H1 (cell line): ENCODE measurements at regions not wholly inside any gene's neighbourhood (a gene's known extent, or its start where the extent isn't known, plus 50 kb on each side); places are given as distances from the start of the nearest gene placed in this dataset.
"Not testable (repeated sequence)": the region's sequence is repeated elsewhere in the genome, so short reads cannot be mapped to it uniquely, and the experiment has no call there.

ENCODE experiments used
- CTCF ChIA-PET: fragments of 300-600 bp; sonication (Branson Sonifier 250); formaldehyde crosslinking; loops from one replicate; lab custom pipeline; 2021; ENCODE audit not compliant: partially characterized antibody; lab: Charles Lee
- POLR2A ChIA-PET: fragments of 300-600 bp; sonication (Branson Sonifier 250); formaldehyde crosslinking; loops from one replicate; lab custom pipeline; 2021; ENCODE audit warnings: inconsistent platforms; ENCODE audit not compliant: partially characterized antibody; lab: Charles Lee
- DNase-seq, 2 experiments: peaks; one replicate each; pipeline versions ENCODE4 v3.0.0 to v3.0.0-alpha.2; 2010 to 2022; ENCODE audit warnings: low spot score in 2 of 2, low read depth in 1 of 2, mixed read lengths in 1 of 2
- FAIRE-seq: peaks from 2 replicates; lab custom pipeline; 2011; peaks lifted over from hg19 to GRCh38; lab: Jason Lieb, UNC
- H2AFZ ChIP-seq: 2 replicates; pipeline ENCODE4 v1.8.1; 2012; ENCODE audit warnings: low read length, inconsistent platforms
- H2AK5ac ChIP-seq: 2 replicates; pipeline ENCODE4 v1.6.1; 2013; ENCODE audit warnings: low read depth, low read length
- H2BK120ac ChIP-seq: replicated peaks from 2 replicates; pipeline ENCODE3; 2013; ENCODE audit warnings: low read depth, low read length, inconsistent platforms
- H2BK12ac ChIP-seq: 2 replicates; pipeline ENCODE4 v1.6.1; 2013; ENCODE audit warnings: low read depth, low read length
- H2BK15ac ChIP-seq: 2 replicates; pipeline ENCODE4 v1.6.1; 2013; ENCODE audit warnings: low read length
- H2BK20ac ChIP-seq: 2 replicates; pipeline ENCODE4 v1.6.1; 2013; ENCODE audit warnings: low read length
- H2BK5ac ChIP-seq: 2 replicates; pipeline ENCODE4 v1.6.1; 2013; ENCODE audit warnings: low read depth, low read length
- H3K14ac ChIP-seq: 2 replicates; pipeline ENCODE4 v1.6.1; 2013; ENCODE audit warnings: inconsistent platforms; ENCODE audit not compliant: insufficient read length
- H3K18ac ChIP-seq: 2 replicates; pipeline ENCODE4 v1.6.1; 2013; ENCODE audit warnings: low read length; ENCODE audit errors: extremely low read depth
- H3K23ac ChIP-seq: 2 replicates; pipeline ENCODE4 v1.6.1; 2013; ENCODE audit warnings: inconsistent platforms; ENCODE audit not compliant: insufficient read length
- H3K23me2 ChIP-seq: 2 replicates; pipeline ENCODE4 v1.6.1; 2013; ENCODE audit warnings: low read depth, low read length
- H3K27ac ChIP-seq: 2 replicates; pipeline ENCODE4 v1.6.1; 2011; ENCODE audit warnings: low read depth, low read length, inconsistent platforms
- H3K27me3 ChIP-seq, 4 experiments: replicated peaks in 1 of 4; 1 replicate in 1 of 4; 2 replicates in 3 of 4; pipeline versions ENCODE4 v1.6.1 to v1.8.1; 2011 to 2013; ENCODE audit warnings: low read length in 3 of 4, mild to moderate bottlenecking in 3 of 4, inconsistent platforms in 2 of 4, mixed read lengths in 2 of 4, moderate library complexity in 1 of 4; ENCODE audit not compliant: control insufficient read depth in 3 of 4, insufficient read depth in 3 of 4; ENCODE audit errors: extremely low read depth in 1 of 4
- H3K36me3 ChIP-seq, 4 experiments: 2 replicates each; pipeline versions ENCODE4 v1.6.1 to v1.8.1; 2011 to 2013; ENCODE audit warnings: mild to moderate bottlenecking in 4 of 4, low read length in 3 of 4, moderate library complexity in 2 of 4, control low read depth in 1 of 4, inconsistent platforms in 1 of 4; ENCODE audit not compliant: insufficient read depth in 4 of 4, control insufficient read depth in 2 of 4
- H3K4ac ChIP-seq: replicated peaks from 2 replicates; pipeline ENCODE3; 2013; ENCODE audit warnings: low read length, low read depth, mixed read lengths, inconsistent platforms; ENCODE audit not compliant: insufficient read length
- H3K4me1 ChIP-seq, 4 experiments: replicated peaks in 1 of 4; 1 replicate in 1 of 4; 2 replicates in 3 of 4; pipeline versions ENCODE4 v1.6.1 to v1.8.1; 2011 to 2013; ENCODE audit warnings: low read length in 3 of 4, inconsistent platforms in 2 of 4, mixed read lengths in 1 of 4; ENCODE audit not compliant: insufficient read depth in 4 of 4, control insufficient read depth in 3 of 4
- H3K4me2 ChIP-seq, 2 experiments: 2 replicates each; pipeline versions ENCODE4 v1.6.1 to v1.8.1; 2011 to 2013; ENCODE audit warnings: low read depth in 2 of 2, low read length in 2 of 2, control low read depth in 1 of 2, inconsistent platforms in 1 of 2, mild to moderate bottlenecking in 1 of 2; ENCODE audit not compliant: insufficient read depth in 1 of 2
- H3K4me3 ChIP-seq, 4 experiments: fragments of 200-600, 300-600 bp in 1 of 4; sonication (generic), shearing (Covaris generic), sonication (Bioruptor Twin) in 1 of 4; 2 replicates each; pipeline versions ENCODE4 v1.5.1 to v1.8.1; 2011 to 2016; ENCODE audit warnings: low read length in 4 of 4, low read depth in 3 of 4, control low read depth in 2 of 4, inconsistent platforms in 2 of 4, mild to moderate bottlenecking in 2 of 4, mixed read lengths in 1 of 4, moderate library complexity in 1 of 4; ENCODE audit not compliant: insufficient read depth in 2 of 4; ENCODE audit errors: extremely low read depth in 1 of 4
- H3K56ac ChIP-seq: replicated peaks from 2 replicates; pipeline ENCODE3; 2013; ENCODE audit warnings: low read depth, mild to moderate bottlenecking, mixed read lengths, low read length, inconsistent platforms; ENCODE audit not compliant: insufficient read length
- H3K79me1 ChIP-seq: 2 replicates; pipeline ENCODE4 v1.6.1; 2013; ENCODE audit warnings: low read depth, low read length, control low read depth
- H3K79me2 ChIP-seq, 2 experiments: 2 replicates each; pipeline versions ENCODE4 v1.6.1 to v1.8.1; 2012 to 2013; ENCODE audit warnings: low read length in 2 of 2, mild to moderate bottlenecking in 2 of 2, inconsistent platforms in 1 of 2; ENCODE audit not compliant: insufficient read depth in 2 of 2, control insufficient read depth in 1 of 2
- H3K9ac ChIP-seq, 4 experiments: replicated peaks in 1 of 4; 1 replicate in 1 of 4; 2 replicates in 3 of 4; pipeline versions ENCODE4 v1.6.1 to v1.8.1; 2011 to 2013; ENCODE audit warnings: low read depth in 3 of 4, low read length in 3 of 4, control low read depth in 2 of 4, mild to moderate bottlenecking in 2 of 4, moderate library complexity in 2 of 4, inconsistent platforms in 1 of 4; ENCODE audit errors: extremely low read depth in 1 of 4
- H3K9me3 ChIP-seq, 2 experiments: 2 replicates each; pipeline versions ENCODE4 v1.6.1 to v1.8.1; 2012 to 2013; ENCODE audit warnings: mild to moderate bottlenecking in 2 of 2, moderate library complexity in 2 of 2, control low read depth in 1 of 2, inconsistent platforms in 1 of 2, low read depth in 1 of 2, low read length in 1 of 2, mixed read lengths in 1 of 2; ENCODE audit not compliant: insufficient read depth in 2 of 2
- H4K20me1 ChIP-seq, 2 experiments: replicated peaks in 1 of 2; 2 replicates each; pipeline versions ENCODE3 to v1.8.1; 2011 to 2013; ENCODE audit warnings: inconsistent platforms in 2 of 2, low read length in 2 of 2, mild to moderate bottlenecking in 1 of 2; ENCODE audit not compliant: insufficient read depth in 2 of 2, control insufficient read depth in 1 of 2
- H4K5ac ChIP-seq: 2 replicates; pipeline ENCODE4 v1.6.1; 2013; ENCODE audit warnings: low read length, low read depth, mixed read lengths, inconsistent platforms; ENCODE audit not compliant: insufficient read length
- H4K8ac ChIP-seq: 2 replicates; pipeline ENCODE4 v1.8.0; 2013; ENCODE audit warnings: mild to moderate bottlenecking, moderate library complexity, low read length, inconsistent platforms; ENCODE audit not compliant: insufficient read depth; ENCODE audit errors: extremely low read depth
- H4K91ac ChIP-seq: replicated peaks from 2 replicates; pipeline ENCODE3; 2013; ENCODE audit warnings: low read length, mixed read lengths, inconsistent platforms; ENCODE audit not compliant: insufficient read length
- WGBS, 2 experiments: shearing (Covaris generic) in 1 of 2; methylation state at CpG; one replicate each; pipeline versions ENCODE4 v1.1.6 to v1.1.7; 2013 to 2015; ENCODE audit warnings: low lambda C conversion rate in 2 of 2, mixed read lengths in 2 of 2, inconsistent platforms in 1 of 2, low coverage in 1 of 2, missing lambda C conversion rate in 1 of 2; ENCODE audit not compliant: insufficient replicate concordance in 2 of 2, insufficient coverage in 1 of 2, insufficient read length in 1 of 2; ENCODE audit errors: extremely low coverage in 1 of 2, missing lambda C conversion rate in 1 of 2; 5-methylcytosine and 5-hydroxymethylcytosine counted together

DNA sequence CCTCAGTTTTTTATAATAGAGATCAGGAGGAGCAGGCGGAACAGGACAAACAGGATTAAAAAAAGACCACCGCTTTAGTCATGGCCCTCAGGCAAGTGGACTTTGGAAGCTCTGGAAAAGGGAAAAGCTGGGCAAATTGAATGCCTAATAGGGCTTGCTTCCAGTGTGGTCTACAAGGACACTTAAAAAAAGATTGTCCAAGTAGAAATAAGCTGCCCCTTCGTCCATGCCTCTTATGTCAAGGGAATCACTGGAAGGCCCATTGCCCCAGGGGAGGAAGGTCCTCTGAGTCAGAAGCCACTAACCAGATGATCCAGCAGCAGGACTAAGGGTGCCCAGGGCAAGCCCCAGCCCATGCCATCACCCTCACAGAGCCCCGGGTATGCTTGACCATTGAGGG lies 175.5 kb downstream of the RAD51AP2 start:
- not testable (repeated sequence) for H3K23ac ChIP-seq, H3K9me3 ChIP-seq, H3K27ac ChIP-seq, H4K91ac ChIP-seq, H3K4me1 ChIP-seq, H3K27me3 ChIP-seq, H3K14ac ChIP-seq, H2BK12ac ChIP-seq, H3K23me2 ChIP-seq, DNase-seq, H2BK5ac ChIP-seq, H3K79me2 ChIP-seq, H3K79me1 ChIP-seq, H4K20me1 ChIP-seq, H3K36me3 ChIP-seq, H2BK20ac ChIP-seq, H3K9ac ChIP-seq, H3K56ac ChIP-seq, H2BK15ac ChIP-seq, H3K4me3 ChIP-seq, H4K8ac ChIP-seq, H2BK120ac ChIP-seq, H3K4me2 ChIP-seq, H2AFZ ChIP-seq, H3K4ac ChIP-seq, H4K5ac ChIP-seq, FAIRE-seq, H2AK5ac ChIP-seq, H3K18ac ChIP-seq
- 88% methylated on average over 4 of the region's 4 CpGs; no CpG with 5 or more reads in 1 of the 2 experiments for WGBS, 2 experiments
- ChIA-PET POLR2A (interaction anchor here (0.6 kb wide), 1 partner anchor 329 kb away, joined by 6 read pairs; no protein-coding TSS in a partner anchor), CTCF (interaction anchor here (0.6 kb wide), 1 partner anchor 1181 kb away, joined by 5 read pairs; no protein-coding TSS in a partner anchor)
